BJ (cell line): ENCODE measurements at regions not wholly inside any gene's neighbourhood (a gene's known extent, or its start where the extent isn't known, plus 50 kb on each side); places are given as distances from the start of the nearest gene placed in this dataset.

Experiments
- CTCF ChIA-PET: fragments of 350-600 bp; formaldehyde crosslinking; extraction: SDS; loops from one replicate; lab custom pipeline; 2021; ENCODE audit warnings: antibody characterized with exemption, inconsistent platforms; lab: Yijun Ruan, JAX
- POLR2A ChIA-PET: fragments of 300-600 bp; sonication (Branson Sonifier 250); formaldehyde crosslinking; extraction: SDS; loops from one replicate; lab custom pipeline; 2021; ENCODE audit warnings: antibody characterized with exemption; lab: Charles Lee
- DNase-seq: peaks from one replicate; pipeline ENCODE4 v3.0.0-alpha.2; 2011; ENCODE audit warnings: low read depth
- H3K27me3 ChIP-seq: 2 replicates; pipeline ENCODE4 v1.6.0; 2011; ENCODE audit warnings: low read length; ENCODE audit not compliant: control insufficient read depth, insufficient read depth
- H3K36me3 ChIP-seq: 2 replicates; pipeline ENCODE4 v1.5.1; 2011; ENCODE audit warnings: low read length; ENCODE audit not compliant: control insufficient read depth, insufficient read depth
- H3K4me3 ChIP-seq: 2 replicates; pipeline ENCODE4 v1.5.1; 2011; ENCODE audit warnings: low read depth, mild to moderate bottlenecking, control low read depth, low read length
- TF ChIP-seq, protein P1 (sequence below): IDR thresholded peaks from 2 replicates; pipeline ENCODE4 v1.5.1; 2011; ENCODE audit warnings: low read depth, mild to moderate bottlenecking, control low read depth, inconsistent platforms, low read length, moderate library complexity; ENCODE audit not compliant: insufficient read depth

DNA sequence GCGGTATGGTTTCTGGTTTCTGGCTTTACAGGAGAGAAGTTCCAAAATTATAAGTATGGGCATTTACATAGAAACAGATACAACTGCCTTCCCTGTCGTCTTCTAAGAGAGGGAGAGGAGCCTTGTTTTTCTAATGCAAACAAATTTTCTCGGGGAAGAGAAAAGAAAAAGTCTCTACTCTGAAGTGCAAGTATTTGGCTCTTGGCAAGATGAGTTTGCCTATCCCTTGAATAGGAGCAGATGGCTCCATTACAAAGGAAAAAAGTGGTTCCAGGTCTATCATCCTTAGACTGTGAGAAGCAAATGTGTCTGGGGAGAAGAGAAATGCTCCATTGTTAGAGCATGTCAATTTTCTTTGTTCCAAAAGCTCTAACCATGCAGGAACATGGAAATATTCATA is 455.6 kb downstream of the BUD13 start:
- CTCF ChIA-PET: no interaction called here
- H3K27me3 ChIP-seq: no peaks in the 10 kb centered on the region
- POLR2A ChIA-PET: no interaction called here
- no peaks in the 10 kb centered on the region for H3K36me3 ChIP-seq
- TF ChIP-seq, protein P1, sequence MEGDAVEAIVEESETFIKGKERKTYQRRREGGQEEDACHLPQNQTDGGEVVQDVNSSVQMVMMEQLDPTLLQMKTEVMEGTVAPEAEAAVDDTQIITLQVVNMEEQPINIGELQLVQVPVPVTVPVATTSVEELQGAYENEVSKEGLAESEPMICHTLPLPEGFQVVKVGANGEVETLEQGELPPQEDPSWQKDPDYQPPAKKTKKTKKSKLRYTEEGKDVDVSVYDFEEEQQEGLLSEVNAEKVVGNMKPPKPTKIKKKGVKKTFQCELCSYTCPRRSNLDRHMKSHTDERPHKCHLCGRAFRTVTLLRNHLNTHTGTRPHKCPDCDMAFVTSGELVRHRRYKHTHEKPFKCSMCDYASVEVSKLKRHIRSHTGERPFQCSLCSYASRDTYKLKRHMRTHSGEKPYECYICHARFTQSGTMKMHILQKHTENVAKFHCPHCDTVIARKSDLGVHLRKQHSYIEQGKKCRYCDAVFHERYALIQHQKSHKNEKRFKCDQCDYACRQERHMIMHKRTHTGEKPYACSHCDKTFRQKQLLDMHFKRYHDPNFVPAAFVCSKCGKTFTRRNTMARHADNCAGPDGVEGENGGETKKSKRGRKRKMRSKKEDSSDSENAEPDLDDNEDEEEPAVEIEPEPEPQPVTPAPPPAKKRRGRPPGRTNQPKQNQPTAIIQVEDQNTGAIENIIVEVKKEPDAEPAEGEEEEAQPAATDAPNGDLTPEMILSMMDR: no peak
- H3K4me3 ChIP-seq: no peak overlapping the region
- no peak for DNase-seq

DNA sequence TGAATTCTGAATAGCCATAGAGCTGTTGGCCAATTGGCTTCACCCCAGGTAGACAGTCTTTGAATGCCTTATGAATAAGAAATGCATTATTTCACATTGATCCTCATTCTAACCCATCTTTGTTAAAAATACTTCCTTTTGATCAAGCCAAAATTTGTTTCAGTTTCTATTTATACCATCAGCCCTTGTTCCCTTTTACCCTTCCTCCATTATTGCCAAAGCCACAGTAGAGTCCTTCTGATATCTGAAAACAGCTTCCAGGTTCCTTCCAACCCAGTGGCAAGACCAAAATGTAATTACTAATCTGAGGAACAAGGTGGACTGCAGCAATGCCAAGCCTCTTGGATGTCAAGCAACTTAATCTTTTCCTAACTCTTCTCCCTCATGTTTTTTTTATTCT is 458.8 kb downstream of the BUD13 start:
- TF ChIP-seq, protein P1: no peak
- no peak for DNase-seq
- Histone ChIP-seq H3K27me3 (no peaks in the 10 kb centered on the region), H3K4me3 (no peak overlapping the region), H3K36me3 (no peaks in the 10 kb centered on the region)
- ChIA-PET POLR2A (no interaction called here), CTCF (no interaction called here)

DNA sequence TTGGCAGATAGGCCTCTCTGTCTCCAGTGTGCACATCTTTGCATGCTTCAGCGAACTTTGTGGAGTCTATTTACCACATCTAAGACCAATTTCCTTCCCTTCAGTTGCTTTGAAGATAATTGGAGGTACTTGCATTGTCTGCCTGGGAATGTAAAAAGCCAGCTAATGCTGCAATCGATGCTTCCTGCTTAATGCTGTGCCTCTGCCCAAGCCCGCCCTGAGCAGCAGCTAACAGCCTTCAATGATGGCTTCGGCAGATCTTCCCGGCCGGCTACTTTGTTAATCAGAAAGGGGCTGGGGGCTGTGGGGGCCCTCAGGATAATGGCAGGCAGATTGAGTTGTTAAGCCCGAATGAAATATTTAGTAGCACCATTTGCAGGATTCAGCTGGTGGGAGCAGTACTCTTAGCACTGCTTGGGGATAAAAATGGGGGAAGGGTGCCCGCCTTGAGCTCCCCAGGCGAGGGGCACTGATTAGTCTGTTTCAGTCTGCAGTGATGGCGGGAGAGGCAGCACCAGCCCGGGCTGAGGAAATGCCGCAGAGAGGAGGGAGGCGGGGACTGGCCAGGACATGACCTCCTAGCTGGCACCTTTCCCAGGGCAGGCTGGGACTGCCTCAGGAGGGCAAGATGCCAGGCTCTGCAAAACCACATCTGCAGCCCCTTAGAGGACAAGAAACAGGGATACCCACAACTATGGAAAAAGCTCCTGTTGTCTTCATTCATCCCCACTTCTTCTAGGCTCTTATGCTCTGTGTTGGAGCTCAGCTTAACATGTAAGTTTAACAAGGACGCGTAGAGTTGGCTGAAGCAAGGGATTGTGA is 460.0 kb downstream of the BUD13 start:
- Histone ChIP-seq H3K36me3 (no peaks in the 10 kb centered on the region), H3K27me3 (no peaks in the 10 kb centered on the region), H3K4me3 (no peak overlapping the region)
- TF ChIP-seq, protein P1: no peak
- DNase-seq: no peak
- POLR2A ChIA-PET: no interaction called here
- CTCF ChIA-PET: no interaction called here

DNA sequence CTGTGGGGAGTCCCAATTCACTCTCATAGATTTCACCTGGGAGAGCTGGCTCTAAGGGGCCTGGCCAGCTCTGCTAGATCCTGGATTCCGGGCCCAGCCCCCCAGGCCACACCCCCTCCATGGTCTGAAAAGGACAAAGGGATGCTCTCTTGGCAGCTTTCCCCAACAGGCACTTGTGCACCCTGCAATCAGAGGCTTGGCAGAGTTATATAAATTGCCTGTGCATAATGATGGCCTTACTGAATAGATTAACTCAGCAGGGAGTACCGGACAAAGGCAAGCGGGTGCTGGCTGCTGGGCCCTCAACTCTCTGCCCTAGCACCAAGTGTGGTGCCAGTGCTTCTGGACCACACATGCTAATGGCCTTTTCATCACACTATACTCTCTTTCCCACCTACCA is 461.6 kb downstream of the BUD13 start:
- ChIA-PET POLR2A (no interaction called here), CTCF (no interaction called here)
- Histone ChIP-seq H3K36me3 (no peaks in the 10 kb centered on the region), H3K4me3 (no peak overlapping the region), H3K27me3 (no peaks in the 10 kb centered on the region)
- TF ChIP-seq, protein P1: no peak
- DNase-seq: no peak

DNA sequence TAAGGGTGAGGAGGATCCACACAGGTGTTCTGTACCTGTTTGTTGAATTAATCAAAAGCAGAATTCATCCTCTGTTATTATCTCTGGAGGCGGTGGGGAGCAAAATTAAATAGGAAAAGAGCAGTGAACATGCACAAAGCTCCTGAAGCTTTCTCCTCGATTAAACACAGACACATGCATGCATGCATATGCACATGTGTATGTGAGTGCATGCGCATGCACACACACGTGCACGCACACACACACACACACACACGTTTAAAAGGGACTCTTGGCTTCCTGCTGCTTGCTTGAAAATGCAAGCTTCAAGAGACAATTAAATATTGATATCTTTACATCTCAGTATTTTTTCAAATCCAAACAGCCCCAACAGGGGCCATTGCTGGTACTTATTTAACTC is 462.1 kb downstream of the BUD13 start:
- ChIA-PET POLR2A (no interaction called here), CTCF (no interaction called here)
- H3K36me3 ChIP-seq: no peaks in the 10 kb centered on the region
- TF ChIP-seq, protein P1: no peak
- H3K27me3 ChIP-seq: no peaks in the 10 kb centered on the region
- no peak for DNase-seq
- H3K4me3 ChIP-seq: no peak overlapping the region
